NCI-H526 treated with DMSO at 0.1 percent for 48 hours (cell line): ENCODE measurements at regions not wholly inside any gene's neighbourhood (a gene's known extent, or its start where the extent isn't known, plus 50 kb on each side); places are given as distances from the start of the nearest gene placed in this dataset.

Experiments used
- DNase-seq: peaks from one replicate; lab custom pipeline; 2025; lab: John Stamatoyannopoulos, UW

DNA sequence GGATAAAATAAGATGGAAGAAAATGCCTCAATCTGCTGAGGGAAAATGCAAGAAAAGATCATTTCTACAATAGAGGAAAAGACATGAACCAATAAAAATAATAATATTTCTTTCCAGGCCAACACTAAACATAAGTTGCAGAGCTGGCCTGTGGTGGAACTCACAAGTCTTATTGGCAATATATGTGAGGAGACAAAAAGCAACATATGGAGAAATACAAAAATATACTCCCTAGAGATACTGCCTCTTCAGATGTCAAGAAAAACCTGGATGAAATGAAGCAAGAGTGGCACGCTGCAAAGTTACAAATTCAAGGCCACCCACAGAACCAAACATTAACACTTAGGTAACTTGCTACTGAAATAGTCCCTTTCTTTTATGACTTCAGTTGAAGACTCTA is 264.9 kb upstream of the FMN2 start:
- DNase-seq, result no peak

DNA sequence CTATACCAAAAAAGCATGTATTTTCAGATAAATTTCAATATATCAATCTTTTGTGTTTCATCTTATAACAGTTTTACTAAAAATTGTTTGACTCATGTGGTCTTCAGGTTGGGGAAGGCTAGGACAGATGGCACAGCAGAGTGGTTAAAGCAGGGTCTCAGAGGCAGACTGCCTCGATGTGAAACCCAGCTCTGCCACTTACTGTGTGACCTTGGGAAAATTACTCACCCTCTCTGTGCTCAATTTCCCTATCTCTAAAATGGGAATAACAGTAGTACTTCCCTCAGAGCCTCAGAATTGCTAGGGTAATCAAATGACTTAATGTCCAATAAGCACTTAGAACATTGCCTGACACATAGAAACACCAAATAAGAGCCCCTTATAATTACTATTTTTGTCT is 262.1 kb upstream of the FMN2 start:
- no peak for DNase-seq

DNA sequence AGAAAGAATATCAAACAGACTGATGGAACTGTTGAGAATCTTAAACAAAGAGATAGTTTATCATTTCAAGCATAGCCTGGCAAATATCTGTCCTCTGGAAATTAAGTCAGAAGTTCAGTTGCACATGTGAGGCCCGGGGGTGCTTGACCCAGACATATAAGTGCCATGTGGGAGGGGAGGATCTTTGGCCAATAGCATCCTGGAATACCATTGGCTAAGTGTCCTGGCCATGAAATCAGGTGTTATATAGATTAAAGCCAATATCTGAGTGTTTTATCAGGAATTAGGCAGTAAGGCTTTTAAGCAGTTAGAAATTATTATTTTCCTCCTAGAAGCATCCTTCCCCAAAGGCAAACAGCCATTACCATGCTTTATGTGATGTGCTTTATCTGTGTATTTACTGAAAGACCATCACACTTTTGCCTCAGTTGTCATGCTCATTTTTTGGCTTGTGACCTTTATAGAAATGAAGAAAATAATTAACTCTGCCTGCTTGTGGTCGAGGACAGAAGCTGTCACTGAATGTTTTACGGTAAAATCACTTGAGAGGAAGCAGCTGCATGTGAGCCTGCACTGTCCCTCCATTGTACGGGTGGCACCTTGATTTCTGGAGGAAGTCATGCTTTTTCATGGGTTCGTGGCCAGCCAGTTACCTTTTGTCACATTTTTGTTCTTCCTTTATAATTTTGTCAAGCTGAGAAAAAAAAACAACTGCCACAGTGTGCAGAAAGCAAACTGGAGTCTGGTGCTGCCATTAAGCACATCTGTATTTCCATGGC is 259.9 kb upstream of the FMN2 start:
- DNase-seq, result no peak

DNA sequence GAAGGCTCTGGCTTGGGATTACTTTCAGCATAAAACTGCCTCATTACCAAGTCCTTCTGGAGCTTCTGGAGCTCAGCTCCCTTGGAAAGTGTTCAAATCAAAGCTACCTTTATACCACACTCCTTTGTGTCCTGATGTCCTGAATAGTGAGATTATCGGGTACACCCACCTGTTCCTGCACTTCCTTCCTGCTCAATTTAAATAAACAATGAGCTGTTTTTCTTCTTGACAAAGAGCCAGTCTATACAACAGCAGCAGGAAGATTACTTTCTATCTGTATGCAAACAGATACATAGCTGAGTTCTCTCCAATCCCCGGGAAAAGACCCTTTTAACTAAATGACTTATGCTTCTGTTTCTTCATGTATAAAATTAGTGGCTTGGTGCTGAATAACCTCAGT is 258.0 kb upstream of the FMN2 start:
- DNase-seq, result no peak

DNA sequence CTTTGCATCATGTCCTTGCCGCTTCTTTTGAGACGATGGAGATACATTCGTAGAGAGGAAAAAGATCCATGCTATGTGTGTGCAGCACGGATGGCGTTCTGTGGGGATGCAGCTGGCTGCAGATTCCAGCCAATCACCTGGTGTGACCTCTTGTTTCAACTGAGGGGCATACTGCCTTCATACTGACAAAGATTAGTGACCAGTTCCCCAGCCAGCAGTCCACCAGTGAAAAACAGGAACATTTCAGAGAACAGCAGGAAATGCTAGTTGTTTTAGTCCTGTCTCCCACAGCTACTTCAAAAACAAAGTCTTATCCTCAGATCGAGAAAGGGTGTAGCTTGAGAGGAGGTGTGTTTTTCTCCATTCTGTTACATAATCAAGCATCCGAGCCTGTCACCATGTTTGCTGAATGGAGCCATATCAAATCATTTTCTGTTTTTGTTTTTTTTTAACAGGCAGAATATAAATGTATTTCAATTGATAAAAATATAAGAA is 255.7 kb upstream of the FMN2 start:
- no peak for DNase-seq

DNA sequence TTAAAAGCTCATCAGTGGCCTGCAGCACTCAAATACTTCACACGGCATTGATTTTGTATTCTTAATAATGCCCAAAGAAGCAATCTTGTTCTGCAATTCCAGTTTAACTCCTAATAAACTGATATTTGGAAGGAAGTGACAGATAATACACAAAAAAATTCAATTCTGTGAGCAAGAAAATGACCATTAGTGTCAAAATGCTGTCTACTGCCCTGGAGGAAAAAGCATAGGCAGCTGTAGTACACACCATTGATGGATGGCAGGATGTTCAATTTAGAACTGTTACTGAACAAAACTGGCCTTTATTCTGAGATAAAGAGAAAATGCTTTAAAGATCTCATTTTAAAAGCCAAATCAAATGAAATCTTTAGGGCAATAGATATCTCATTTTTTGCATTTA is 251.3 kb upstream of the FMN2 start:
- DNase-seq, result no peak

DNA sequence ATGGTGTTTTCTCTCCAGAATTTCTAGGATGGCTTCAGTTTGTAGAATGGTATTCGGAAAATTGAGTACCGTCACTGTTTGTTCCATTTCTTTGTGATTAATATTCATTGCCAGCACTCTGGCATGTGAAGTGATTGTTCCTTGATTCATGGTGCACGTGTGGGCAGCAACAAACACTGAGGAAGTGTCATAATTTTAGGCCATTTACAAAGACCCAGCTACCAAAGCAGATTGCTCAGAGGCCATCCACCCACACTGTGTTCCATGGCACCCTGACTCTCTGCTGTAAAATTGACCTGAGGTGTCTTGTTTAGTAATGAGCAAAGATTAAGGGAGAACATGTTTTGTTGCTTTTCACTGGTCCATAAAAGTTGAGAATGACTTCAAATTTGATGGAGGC is 250.9 kb upstream of the FMN2 start:
- DNase-seq, result no peak

DNA sequence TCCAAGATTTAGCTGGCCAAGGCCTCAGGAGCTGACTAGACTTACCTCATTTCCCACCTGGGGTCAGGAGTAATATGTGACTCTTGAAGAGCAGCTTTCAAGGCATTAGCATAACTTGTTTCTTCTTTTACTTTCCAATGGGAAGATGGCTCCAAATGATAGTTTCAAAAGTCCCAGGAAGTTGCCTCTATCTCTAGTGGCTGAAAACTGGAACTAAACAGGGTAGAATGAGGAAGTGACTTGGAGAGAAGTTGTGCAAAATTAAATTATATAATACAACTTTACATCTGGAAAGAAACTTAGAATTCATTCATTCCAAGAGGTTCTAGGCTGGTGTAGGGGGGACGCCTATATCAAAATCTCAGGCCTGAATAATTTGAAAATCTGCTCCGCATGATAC is 250.1 kb upstream of the FMN2 start:
- DNase-seq, result no peak

DNA sequence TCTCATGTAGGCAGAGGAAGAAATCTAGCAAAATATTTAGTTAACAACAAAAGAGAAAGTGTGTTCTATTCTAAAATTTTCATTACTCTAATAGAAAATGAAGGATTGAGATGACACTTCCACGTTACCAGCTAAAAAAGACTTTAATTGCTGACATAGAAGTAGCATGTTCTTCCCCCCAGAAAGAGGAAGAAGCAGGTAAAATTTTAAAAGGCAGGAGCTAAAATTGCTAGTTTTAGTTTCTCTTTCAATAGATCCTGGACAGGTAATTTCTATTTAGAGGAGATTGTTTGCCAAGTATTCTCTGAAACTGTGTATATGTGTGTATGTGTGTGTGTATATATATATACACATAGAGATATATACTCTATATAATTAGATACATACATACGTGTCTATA is 248.1 kb upstream of the FMN2 start:
- no peak for DNase-seq

DNA sequence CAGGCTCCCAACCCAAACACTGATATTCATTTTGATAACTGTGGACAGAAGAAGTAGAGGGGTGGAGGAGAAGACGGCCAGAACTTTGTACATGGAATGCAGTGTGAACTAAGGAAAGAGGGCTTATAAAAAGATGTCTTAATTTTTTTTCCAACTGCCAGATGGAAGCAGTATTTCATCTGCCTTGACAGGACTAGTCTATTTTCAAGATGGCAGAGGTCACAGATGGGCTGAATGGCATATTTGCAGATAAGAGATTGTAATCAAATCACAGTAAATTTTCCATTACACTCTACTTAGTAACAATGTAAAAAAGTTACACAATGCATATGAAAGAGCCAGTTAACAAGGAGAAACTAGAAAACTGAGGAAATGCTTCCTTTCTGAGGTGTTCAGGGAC is 246.8 kb upstream of the FMN2 start:
- DNase-seq, result no peak

DNA sequence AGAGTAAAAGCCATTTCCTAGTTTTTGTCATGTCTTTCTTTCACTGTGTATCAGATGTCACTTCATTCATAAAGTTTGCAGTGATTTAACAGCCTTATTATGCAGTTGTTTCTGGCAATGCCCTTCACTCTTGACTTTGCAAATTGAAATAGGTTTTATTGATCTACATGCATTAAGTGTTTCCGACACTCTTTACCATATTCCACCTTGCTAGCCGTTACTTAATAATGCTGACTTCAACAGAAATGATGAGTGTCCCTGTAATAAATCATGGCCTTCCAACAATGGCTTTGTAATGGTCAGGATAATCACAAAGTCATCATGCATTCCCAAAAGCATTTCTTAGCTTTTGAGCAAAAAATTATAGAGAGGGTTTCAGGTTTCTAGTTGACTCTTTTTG is 236.8 kb upstream of the FMN2 start:
- no peak for DNase-seq

DNA sequence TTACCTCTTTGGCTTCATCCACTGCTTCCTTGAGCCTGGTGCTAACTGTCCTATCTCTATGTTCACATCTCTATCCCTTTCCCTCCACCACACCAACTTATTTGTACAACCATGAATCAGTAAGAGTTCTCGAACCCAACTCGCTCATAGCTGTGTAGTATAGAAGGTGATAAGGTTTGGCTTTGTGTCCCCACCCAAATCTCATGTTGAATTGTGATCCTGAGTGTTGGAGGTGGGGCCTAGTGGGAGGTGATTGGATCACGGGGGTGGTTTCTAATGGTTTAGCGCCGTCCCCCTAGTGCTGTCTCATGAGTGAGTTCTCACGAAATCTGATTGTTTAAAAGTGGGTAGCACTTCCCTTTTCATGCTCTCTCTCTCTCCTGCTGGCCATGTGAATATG is 235.6 kb upstream of the FMN2 start:
- no peak for DNase-seq

DNA sequence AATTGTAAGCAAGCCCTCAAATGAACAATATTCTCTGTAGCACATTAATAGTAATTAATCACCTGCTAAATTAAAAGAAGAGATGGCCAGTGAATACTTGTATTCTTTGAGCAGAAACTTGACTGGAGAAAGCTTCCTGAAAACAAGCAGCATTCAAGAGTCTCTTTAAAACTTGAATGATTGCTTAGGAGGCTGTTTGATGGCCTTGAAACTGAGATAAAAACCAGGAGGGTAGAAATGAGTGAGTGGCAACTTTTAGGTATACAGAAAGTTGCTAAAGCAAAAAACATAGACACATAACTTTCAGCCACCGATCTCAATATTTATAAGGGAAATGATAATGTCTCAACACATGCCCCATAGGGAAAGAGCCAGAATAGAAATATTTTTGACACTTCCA is 234.8 kb upstream of the FMN2 start:
- DNase-seq, result no peak

DNA sequence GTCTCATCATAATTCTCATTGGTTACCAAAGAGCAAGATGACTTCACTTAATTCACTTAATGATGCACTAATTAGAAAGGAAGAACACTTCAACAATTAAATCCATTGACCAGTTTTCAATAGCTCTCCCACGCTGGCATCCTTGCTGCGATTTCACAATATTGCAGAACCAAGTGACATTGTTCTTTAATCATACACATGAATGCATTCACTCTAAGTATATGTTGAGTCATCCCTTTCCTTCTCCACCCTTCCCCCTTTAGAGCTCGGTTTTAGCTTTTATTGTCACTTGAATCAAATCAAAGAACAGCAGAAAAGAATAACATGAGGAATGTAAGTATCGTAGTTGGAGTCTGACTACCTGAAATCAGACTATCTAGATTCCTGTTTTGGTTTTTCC is 233.6 kb upstream of the FMN2 start:
- DNase-seq, result no peak

DNA sequence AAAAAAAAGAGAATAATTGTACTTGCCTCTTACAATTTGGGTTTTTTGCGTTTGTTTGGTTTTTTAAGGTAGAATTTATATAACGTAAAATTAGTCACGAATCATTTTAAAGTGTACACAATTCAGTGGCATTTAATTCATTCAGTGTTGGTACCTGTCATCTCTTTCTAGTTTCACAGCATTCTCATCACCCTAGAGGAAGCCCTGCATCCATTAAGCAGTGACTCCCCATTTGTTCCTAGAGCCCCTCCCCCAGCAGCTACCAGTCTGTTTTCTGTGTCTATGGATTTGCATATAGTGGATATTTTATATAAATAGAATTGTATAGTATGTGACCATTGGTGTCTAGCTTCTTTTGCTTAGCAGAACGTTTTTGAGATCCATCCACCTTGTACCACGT is 233.2 kb upstream of the FMN2 start:
- no peak for DNase-seq

DNA sequence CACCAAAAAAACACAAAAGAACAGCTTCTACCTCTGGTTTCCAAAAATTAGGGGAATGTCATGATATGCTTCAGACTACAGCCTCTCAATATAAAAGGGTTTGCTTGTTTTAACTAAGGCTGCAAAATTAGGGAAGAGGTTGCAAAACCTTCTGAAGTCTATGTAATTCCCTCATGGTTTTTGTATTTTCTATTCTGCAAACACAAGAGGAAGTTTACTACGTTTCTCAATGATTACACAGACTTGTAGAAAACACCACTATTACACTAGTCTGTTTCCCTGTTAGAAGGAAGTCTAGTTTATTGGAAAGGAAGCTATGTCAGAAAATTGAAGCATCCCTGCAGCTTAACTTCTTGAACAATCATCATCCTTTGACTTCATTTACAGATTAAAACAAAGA is 229.7 kb upstream of the FMN2 start:
- DNase-seq, result no peak

DNA sequence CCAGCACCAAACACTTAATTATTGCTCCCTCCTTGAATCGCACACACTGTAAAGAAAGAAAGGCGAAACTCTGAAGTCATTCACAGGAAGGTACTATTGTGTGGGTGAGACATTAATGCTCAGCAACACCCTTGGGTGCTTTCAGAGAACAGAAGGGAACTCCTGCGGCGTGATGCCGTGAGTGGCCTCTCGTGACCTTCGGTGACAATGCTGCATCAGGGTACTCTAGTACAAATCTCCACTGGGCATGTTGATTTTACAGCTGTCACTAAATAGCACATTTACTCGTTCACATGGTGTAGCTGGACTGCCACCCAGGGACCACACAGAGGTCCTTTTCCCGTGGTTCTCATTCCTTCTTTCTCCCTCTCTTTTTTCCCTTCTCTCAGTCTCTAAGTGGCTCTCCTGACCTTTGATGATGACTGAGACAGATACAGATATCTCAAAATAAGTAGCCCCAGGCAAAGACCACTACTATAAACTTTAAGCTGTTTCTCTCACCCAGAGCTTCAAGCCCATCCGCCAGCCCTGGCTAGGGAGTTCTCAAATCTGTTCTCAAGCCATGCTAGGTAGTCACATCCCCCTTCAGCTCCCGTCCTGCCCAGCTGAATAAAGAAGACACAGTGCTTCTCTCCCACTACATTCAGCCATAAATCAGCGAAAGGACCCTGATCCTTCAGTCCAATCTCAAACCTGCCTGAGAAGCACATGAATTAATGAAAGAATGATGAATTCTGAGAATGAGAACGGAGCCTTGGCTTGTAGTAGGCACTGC is 223.4 kb upstream of the FMN2 start:
- no peak for DNase-seq

DNA sequence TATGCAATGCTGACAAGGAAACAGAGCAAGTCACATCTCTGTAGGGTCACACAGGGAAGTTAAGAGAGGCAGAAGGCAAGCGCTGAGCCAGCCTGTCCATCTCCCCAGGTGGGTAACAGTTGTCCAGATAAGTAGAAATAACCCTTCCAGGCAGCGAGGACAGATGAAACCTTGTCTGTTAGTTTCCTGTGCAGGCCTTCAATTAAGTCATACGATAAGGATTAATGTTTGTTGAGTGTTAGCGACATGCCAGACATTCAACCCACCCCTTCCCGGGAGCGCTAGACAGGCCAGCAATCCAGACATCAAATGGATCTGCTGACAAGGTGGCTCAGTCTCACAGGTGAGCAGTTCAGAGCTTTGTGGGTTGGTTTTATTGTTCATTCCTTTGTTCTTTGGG is 221.5 kb upstream of the FMN2 start:
- no peak for DNase-seq

DNA sequence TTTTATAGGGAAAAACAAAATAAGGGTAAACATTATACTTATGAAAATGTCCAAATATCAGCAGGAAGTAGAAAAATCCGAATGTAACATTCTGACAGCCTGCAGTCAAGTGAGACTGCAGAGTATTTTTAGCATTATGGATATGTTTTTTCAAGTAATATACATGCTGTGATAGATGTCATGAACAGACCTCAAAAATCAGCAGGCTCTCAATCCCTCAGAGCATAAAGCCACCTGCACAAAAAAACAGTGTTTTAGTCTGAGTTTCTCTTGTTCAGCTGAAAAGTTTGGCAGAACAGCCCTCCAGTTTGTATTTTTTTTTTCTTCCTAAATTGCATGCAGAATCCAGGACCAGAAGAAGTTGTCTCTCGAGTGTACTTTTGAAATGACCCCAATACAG is 219.1 kb upstream of the FMN2 start:
- no peak for DNase-seq

DNA sequence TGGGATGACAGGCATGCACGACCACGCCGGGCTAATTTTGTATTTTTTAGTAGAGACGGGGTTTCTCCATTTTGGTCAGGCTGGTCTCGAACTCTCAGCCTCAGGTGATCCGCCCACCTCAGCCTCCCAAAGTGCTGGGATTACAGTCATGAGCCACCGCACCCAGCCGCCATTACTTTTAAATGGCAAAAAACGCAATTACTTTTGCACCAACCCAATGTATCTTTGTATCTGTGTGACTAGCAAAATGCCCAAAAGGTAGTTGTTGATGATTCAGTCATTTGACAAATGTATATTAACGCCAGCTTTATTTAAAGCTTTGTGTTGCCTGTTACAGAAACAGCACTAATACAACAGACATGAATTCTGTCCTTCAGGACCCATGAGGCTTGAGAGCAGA is 216.9 kb upstream of the FMN2 start:
- no peak for DNase-seq

DNA sequence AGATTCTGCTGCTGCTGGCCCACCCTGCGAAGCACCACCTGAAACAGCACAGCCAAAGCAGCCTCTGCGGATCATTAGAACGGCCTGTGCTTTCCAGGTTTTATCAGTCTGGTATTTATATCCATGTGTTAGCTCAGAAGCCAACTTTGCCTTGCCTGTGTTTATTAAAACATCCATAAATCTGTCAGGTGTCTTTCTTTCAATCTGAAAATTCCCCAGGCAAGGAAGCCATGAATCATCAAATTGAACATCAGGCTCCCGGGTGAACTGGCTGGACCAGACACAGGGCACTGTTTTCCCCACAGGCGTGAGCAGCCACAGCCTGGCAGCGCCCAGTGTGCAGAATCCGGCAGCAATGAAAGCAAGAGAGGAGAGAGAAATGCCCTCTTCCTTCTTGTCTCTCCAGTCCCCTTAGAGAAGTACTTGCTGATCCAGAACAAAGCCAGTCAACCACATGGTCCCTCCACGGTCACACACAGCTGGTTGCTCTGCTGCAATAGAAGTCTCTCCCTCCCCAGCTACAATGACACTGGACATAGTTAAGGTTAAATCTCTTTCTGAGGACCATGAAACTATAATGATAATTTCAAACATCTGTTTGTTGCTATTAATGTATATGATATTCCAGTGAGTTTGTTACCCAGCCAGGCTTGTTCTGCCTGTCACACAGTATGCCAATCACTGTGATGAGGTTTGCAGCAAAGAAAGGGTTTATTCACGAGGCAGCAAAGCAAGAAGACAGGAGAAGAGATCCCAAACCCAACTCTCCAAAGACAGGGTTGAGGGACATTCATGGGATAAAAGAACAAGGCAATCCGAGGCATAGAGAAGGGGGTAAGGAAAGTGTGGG is 212.1 kb upstream of the FMN2 start:
- DNase-seq, result no peak

DNA sequence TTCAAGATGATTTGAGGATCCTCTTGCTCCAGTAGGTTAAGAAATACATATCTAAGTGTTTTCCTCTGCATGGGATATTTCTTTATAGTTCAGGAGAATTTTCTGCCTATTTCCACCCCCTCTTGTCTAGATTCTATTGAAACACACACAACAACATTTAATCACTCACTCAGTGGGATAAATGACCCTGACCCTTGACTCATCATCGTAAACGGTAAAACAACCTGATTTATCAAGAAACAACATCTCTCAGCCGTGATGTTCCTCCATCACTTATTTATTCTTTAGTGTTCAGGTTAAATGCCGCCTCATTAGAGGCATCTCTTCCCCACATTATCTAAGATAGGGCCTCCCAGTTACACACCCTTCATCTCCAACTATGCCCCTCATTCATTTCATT is 208.7 kb upstream of the FMN2 start:
- DNase-seq, result no peak

DNA sequence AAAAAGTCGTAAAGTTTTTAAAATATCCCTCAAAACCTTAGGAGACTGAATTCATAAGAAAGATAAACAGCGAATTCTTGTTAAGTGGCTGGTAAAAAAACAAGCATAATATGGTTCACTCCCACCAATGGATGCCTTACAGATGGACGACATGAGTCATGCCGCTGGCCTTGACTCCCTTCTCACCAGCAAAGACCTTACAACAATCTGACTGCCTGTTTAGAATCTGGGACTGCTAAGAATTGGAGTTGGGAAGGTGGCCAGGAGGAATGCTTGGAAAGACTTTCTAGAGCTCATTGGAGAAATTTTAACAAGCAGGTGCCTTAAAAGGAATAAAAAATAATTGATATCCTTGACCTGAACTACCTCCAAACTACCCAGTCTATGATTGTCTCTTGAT is 206.9 kb upstream of the FMN2 start:
- DNase-seq, result no peak
